Astrocyte of the cerebellum (primary cell): ENCODE measurements at regions not wholly inside any gene's neighbourhood (a gene's known extent, or its start where the extent isn't known, plus 50 kb on each side); places are given as distances from the start of the nearest gene placed in this dataset.

Source experiments
- DNase-seq: peaks from one replicate; pipeline ENCODE4 v3.0.0-alpha.2; 2011; ENCODE audit warnings: low read depth
- H3K4me3 ChIP-seq: 2 replicates; pipeline ENCODE4 v1.5.1; 2011; ENCODE audit warnings: mild to moderate bottlenecking, low read depth, low read length, moderate library complexity
- in situ Hi-C: cut with HindIII; loops from 2 replicates; pipeline ENCODE4 v1.10.0; 2017; ENCODE audit warnings: low sequenced_read_pairs
- TF ChIP-seq, protein P1 (sequence below): IDR thresholded peaks from 2 replicates; pipeline ENCODE4 v1.5.1; 2012; ENCODE audit warnings: low read length, low read depth, moderate library complexity, mild to moderate bottlenecking; ENCODE audit errors: missing control alignments

DNA sequence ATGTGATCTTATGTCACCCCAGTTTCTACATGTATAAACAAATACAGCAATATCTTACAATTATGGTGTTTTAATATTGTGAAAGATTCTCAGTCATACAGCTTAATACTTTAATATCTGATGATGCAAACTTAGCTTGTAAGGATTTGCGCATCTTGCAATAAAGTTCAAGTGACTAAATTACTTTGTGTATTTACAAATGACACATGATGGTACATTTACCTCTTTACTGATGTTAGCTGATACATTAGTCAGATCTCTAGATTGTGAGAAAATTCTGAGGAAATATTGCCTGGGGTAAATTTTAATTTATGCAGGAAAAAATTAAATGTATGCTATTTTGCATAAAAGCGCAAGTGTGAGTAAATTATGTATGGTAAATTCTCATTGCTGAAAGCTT is 418.8 kb upstream of the MMS22L start:
- in situ Hi-C loops: no loop called here
- TF ChIP-seq, protein P1, sequence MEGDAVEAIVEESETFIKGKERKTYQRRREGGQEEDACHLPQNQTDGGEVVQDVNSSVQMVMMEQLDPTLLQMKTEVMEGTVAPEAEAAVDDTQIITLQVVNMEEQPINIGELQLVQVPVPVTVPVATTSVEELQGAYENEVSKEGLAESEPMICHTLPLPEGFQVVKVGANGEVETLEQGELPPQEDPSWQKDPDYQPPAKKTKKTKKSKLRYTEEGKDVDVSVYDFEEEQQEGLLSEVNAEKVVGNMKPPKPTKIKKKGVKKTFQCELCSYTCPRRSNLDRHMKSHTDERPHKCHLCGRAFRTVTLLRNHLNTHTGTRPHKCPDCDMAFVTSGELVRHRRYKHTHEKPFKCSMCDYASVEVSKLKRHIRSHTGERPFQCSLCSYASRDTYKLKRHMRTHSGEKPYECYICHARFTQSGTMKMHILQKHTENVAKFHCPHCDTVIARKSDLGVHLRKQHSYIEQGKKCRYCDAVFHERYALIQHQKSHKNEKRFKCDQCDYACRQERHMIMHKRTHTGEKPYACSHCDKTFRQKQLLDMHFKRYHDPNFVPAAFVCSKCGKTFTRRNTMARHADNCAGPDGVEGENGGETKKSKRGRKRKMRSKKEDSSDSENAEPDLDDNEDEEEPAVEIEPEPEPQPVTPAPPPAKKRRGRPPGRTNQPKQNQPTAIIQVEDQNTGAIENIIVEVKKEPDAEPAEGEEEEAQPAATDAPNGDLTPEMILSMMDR: no peak
- no peak overlapping the region for H3K4me3 ChIP-seq
- DNase-seq: no peak

DNA sequence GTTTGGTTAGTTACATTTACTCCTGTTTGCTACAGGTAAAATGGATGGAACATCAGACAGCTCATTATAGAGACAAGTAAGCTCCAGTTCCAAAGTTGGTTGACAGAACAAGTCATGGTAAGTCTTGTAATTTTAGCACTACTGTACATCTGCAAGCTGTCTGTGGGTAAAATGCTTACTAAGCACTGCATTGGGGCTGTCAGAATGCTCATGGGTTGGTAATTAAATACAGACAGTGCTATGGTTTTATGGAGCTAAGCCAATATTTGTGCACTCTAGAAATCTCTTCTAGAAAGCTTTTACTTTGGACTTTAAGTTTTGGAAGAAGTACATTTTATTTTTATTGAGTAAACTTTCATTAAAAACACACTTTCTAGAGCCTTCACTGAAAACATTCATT is 419.2 kb upstream of the MMS22L start:
- in situ Hi-C loops: no loop called here
- H3K4me3 ChIP-seq: no peak overlapping the region
- no peak for DNase-seq
- TF ChIP-seq, protein P1: no peak

DNA sequence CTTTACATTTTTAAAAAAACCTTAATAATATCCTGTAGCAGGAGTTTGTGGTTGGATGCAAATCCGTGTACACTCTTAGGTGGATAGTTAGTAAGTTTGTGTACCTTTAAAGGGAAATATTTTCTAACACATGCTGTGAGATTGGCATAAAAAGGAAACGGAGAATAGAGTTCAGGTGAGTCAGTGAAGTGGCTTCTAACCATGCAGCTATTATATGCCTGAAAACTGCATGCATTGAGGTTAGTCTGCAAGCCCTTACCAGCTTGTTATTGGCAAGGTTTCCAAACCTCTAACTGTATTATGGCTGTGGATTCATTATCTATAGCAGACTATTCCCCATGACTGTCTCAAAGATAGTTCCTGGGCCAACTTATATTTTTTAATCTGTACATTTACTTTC is 420.6 kb upstream of the MMS22L start:
- TF ChIP-seq, protein P1: no peak
- in situ Hi-C loops: no loop called here
- peak; percentile 24 for DNase-seq
- no peak overlapping the region for H3K4me3 ChIP-seq

DNA sequence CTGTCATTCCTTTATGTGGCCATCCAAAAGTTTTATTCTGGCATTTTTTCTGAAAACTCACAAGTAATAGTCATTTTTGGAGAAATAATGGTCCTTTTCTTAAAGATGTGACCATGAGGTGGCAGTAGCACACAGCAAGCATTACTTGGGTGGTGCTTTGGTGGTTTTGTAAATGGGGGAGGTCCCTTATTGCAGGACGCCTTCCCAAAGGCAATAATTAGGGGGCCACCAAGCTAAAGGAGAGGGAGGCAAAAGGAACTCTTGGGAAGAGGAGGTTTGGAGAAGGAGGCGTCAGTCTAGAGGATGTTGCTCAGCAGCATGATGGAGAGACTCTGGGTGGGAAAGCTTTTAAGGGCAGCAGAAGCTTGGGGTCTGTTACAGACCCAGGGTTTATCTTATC is 422.6 kb upstream of the MMS22L start:
- no peak for DNase-seq
- H3K4me3 ChIP-seq: no peak overlapping the region
- in situ Hi-C loops: no loop called here
- TF ChIP-seq, protein P1: peak; percentile 57

DNA sequence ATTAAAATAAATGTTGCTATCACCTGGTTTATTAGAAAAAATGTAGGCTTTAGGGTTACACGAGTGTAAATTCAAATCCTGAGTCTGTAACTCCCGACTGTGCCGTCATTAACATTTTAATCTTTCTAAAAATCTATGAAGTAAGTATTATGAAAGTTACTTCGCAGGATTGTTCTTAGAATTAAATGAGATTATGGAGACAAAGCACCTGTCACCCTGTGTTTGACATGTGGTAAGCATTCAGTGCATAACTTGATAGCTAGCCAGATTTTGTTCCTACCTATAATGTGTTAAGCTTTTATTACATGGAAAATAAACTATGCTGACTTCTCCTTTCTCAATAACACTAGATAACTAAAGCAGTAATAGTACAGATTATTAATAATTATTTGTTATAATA is 429.7 kb upstream of the MMS22L start:
- in situ Hi-C loops: no loop called here
- TF ChIP-seq, protein P1: no peak
- DNase-seq: no peak
- H3K4me3 ChIP-seq: no peak overlapping the region

DNA sequence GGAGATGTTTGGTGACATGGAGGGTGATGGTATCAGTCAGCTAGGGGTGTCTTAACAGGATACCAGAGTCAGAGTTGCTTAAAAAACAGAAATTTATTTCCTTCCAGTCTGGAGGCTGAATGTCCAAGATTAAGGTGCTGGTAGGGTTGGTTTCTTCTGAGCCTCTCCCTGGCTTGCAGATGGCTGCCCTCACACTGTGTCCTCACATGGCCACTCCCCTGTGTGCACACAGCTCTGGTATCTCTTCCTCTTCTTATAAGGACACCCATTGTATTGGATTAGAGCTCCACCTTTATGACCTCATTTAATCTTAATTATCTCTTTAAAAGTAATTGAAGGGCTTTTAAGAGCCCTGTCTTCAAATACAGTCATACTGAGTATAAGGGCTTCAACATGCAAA is 431.8 kb upstream of the MMS22L start:
- no peak overlapping the region for H3K4me3 ChIP-seq
- TF ChIP-seq, protein P1: no peak
- no peak for DNase-seq
- in situ Hi-C loops: no loop called here

DNA sequence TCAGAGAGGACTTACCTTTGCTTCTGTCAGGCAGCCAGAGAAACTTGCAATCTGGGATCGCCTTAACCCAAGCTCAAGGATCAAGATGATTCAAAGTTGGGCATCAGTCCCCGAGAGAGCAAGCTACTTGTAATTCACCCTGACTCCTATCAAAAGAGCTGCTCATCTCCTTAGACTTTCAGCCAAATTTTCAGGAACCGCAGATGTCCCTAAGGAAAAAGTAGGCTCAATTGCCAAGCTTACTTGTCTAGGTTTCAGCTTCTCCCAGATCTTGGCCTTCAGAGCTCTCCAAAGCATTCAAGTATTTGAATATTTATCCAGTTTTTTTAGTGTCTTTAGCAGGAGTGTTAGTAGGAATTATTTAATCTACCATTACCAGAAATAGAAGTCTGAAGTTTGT is 434.1 kb upstream of the MMS22L start:
- TF ChIP-seq, protein P1: no peak
- in situ Hi-C loops: no loop called here
- H3K4me3 ChIP-seq: no peak overlapping the region
- no peak for DNase-seq
